K562 (cell line): ENCODE measurements at regions not wholly inside any gene's neighbourhood (a gene's known extent, or its start where the extent isn't known, plus 50 kb on each side); places are given as distances from the start of the nearest gene placed in this dataset.

Experiments
- BRCA1 ChIP-seq, 2 experiments: fragments of 450-650 bp in 1 of 2; sonication (generic) in 1 of 2; formaldehyde crosslinking in 1 of 2; IDR thresholded peaks; 2 replicates each; pipeline versions ENCODE4 v1.5.0 to v1.6.1; 2017 to 2020; ENCODE audit warnings: mild to moderate bottlenecking in 1 of 2, missing genetic modification reagents in 1 of 2
- CEBPB ChIP-seq: fragments of 450-650 bp; IDR thresholded peaks from 2 replicates; pipeline ENCODE4 v1.6.1; 2016; ENCODE audit warnings: missing genetic modification characterization, missing compliant biosample characterization
- NFYB ChIP-seq: IDR thresholded peaks from 2 replicates; pipeline ENCODE4 v1.6.1; 2011; ENCODE audit warnings: mild to moderate bottlenecking, moderate library complexity; ENCODE audit not compliant: insufficient read length; ENCODE audit errors: extremely low read depth
- PHB2 ChIP-seq: fragments of 450-650 bp; IDR thresholded peaks from 2 replicates; pipeline ENCODE4 v1.6.1; 2017; ENCODE audit warnings: low read depth
- POLR3G ChIP-seq: IDR thresholded peaks from 2 replicates; pipeline ENCODE4 v1.6.1; 2011; ENCODE audit not compliant: insufficient read length, insufficient replicate concordance; ENCODE audit errors: extremely low read depth
- SREBF1 ChIP-seq: fragments of 150-350 bp; IDR thresholded peaks from 2 replicates; pipeline ENCODE4 v1.6.1; 2014; ENCODE audit warnings: antibody characterized with exemption, low read depth, low read length, borderline replicate concordance
- TBP ChIP-seq: optimal IDR thresholded peaks from 2 replicates; pipeline ENCODE3; 2011; ENCODE audit warnings: low read depth, low read length, improper control_type of control experiment
- ZNF830 ChIP-seq: fragments of 250-450 bp; sonication (Bioruptor Pico); IDR thresholded peaks from 2 replicates; pipeline ENCODE4 v1.5.0; 2021; ENCODE audit warnings: mild to moderate bottlenecking

DNA sequence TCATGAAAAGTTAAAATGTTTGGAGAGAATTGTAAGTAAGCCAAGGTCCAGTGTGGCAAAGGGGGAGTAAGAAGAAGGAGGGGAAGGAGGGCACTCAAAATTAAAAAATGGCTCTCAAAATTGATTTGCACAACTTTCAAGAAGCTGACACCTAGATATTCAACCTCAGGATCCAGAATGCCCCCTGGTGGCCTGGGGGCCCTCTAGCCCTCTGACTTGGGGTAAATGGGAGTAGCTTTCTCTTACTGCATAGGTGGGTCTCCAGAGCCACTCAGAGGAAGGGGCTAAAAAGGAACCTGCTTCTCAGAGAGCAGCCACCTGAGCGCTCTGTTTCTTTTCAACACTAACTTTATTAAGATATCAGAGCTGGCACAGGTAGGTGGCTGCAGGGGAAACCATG, 968.5 kb downstream of the BCL11A start:
- TF ChIP-seq POLR3G (no peak), PHB2 (no peak), CEBPB (no peak), BRCA1 (IDR thresholded peaks at IDR 0.05) (no peak), BRCA1 (CRISPR knock-in tag; IDR thresholded peaks at IDR 0.05) (no peak), SREBF1 (no peak), TBP (no peak), NFYB (no peak), ZNF830 (no peak)
